GM21367 (cell line): ENCODE measurements at regions not wholly inside any gene's neighbourhood (a gene's known extent, or its start where the extent isn't known, plus 50 kb on each side); places are given as distances from the start of the nearest gene placed in this dataset.
"Not testable (repeated sequence)": the region's sequence is repeated elsewhere in the genome, so short reads cannot be mapped to it uniquely, and the experiment has no call there.

Source experiments
- ATAC-seq: cut with Tn5 transposase; IDR thresholded peaks from one replicate; pipeline ENCODE4 v1.9.1; 2021; ENCODE audit not compliant: unreplicated experiment

DNA sequence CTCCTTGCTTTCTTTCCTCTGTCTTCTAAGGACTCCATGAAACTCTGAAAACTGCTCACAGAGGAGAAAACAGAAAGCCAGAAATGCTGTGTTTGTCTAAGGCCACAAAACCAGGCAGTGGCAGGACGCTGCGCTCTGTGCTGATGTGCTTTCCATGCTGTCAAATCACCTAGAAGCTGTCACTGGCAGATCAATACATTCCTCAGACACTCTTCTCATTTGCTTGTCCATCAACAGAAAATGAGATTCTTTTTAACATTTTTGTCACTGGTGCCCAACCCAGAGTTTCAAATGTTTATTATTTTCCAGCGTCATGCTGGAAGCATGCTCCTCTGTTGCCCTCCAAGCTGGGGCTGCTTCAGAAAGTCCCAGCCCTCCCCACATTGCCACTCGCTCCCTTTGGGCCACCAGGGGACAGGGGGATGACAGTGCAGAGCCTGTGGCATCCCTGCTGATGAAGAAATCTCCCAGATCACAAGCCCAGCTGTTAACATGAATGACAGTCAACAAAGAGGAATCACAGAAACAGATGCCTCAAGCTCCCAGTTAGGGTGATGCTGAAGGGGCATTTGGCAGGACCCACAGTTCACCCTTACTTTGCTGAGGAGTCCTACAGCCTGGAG is 117.5 kb upstream of the MEIS1 start:
- no peak for ATAC-seq

DNA sequence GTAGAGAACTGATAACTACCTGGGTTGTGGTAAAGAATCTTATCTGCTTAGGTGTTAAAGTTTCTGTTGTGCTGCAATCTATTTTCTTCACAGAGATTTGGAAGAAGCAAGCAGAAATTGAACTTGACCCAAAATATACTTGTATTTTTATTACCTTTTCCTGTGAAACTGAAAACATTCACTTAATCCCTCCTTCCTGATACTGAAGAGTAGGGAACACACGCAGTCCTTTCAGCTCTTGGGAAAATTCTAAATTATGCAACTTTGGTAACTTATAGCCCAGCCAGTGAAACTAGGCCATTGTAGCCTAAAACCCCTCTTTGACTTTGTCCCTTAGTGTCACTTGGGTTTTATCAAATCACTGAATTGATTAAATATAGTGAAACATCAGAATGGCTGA is 128.4 kb upstream of the MEIS1 start:
- no peak for ATAC-seq

DNA sequence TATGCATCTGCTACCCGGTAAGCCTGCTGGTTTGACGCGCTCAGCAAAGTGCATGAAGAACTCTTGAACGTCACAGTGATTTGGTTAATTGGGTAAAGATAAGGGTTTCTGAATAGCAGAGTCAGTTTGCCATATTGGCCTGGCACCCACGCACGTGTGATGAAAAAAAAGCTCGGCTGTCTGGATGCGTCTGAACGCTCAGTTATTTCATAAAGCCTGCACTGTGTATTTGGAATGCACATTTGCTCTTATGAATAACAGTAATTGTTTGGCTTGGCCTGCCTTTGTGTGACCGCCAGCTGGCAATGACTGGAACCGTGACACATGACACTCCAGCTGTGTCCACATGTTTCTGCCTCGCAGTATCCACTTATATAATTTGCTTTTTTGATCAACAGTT is 129.2 kb upstream of the MEIS1 start:
- no peak for ATAC-seq

DNA sequence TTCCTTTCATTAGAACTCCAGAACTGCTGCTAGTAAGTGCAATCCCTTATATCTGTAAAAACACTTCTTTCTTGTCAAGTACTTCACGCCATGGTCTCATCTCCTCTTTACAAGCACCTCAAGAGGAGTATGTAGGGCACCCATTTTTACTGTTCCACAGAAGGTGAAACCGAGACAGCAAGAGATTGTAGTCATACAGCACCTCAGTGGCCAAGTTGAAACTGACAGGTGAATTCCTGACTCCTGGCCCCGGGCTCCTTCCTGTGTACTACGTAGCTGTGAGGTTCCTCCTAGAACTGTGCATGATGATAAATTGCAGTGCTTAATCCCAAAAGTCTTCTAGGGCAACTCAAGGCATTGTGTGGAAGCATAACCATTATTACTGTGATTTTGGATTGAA is 131.5 kb upstream of the MEIS1 start:
- no peak for ATAC-seq

DNA sequence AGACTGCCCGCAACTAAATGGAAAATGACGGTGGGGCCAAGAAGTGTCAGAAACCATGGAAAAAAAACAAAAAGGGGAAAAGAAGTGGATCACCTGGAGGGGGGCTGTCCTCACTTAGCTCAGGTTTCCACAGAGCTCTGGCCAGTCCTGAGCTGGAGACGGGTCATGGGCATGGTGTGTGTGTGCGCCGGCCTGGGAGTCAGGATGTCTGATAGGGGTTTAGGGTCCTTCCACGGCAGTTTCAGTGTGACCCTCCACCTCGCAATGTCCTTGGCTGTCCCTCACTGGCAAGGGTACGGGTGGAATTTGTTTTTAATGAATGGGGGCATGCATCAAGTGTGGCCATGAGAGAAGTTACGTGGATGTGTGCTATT is 133.2 kb upstream of the MEIS1 start:
- no peak for ATAC-seq

DNA sequence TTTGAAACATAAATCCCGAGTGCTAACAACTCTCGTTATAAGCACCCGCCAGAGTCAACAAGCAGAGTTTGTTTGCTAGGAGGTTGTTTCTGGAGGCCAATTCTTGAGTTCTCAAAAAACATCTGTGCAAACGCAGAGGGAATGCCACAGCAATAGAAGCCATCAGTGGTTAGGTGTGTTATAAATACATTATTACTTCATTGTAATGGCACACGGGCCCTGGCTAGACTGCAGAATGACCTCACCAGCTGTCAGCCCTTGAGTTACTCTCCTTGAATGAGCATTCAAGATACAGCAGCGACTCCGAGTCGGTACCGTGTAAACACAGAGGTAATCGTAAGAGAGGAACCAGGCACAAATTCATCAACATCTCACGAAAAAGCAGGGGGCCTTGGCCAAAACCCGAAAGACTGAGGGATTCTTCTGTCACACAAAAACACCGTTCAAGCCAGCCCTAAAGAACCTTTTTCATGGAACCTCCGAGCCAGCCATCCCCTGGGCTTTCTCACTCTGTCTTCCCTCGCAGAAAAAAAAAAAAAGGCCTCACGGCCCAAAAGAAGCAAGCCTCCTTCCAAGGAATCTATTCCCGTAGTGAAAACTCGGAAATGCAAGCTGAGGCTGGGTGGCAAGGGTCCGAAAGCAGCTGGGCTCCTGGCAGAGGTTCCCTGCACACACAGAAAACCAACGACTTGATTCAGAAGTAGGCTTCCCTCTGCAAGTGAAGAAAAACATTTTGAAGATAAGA is 133.7 kb upstream of the MEIS1 start:
- no peak for ATAC-seq

DNA sequence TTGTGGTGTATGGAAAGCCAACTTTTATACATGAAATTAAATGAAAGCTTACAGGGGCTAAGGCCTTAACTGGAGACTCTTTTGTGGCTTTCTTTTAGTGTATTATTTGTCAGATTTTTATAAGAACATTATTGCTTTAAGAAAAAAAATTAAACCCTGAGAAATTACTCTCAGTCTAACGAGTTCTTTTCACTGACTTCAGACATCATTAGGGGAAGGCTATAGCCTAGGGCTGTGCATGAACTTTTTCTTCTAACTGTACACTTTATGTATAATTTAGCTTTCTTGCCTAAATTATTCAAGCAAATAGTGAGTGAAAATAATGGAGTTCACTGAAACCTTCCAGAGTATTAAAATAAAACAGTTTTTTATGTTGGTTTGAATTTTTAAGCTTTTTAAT is 151.1 kb upstream of the MEIS1 start:
- ATAC-seq: no peak

DNA sequence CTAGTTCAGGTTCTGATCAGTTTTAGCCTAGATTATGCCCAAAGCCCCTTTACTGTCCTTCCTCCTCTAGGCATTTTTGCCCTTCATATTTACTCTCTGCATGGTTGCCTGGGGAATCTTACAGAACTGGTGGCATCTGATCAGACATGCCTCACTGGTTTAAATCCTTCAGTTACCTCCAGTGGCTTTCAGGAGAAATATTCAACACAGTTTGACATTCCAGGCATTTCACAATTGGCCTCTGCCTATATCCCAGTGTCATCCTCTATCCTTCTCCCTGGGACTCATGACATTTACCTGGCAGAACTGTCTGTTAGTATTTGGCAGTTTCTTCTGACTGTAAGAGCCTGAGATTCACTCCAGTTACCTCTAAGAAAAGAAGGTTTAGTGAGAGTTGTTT is 152.9 kb upstream of the MEIS1 start:
- no peak for ATAC-seq

DNA sequence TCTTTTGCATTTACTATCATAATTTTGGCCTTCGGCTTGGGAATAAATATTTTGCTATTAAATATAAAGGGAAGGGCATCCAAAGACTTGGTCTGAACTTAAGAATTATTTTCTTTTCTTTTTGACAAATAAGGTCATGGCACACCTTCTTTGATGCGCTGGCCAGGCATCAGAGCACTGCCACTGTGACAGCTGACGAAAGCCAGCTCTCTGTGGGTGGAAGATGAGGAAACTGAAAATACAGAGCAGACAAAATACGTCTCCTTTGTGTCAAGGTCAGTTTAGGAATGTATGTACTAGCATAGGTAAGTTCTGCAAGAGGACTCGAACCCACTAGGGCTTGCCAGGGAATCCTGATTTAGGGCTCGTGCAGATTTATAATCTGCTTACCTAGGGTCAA is 155.9 kb upstream of the MEIS1 start:
- ATAC-seq: no peak

DNA sequence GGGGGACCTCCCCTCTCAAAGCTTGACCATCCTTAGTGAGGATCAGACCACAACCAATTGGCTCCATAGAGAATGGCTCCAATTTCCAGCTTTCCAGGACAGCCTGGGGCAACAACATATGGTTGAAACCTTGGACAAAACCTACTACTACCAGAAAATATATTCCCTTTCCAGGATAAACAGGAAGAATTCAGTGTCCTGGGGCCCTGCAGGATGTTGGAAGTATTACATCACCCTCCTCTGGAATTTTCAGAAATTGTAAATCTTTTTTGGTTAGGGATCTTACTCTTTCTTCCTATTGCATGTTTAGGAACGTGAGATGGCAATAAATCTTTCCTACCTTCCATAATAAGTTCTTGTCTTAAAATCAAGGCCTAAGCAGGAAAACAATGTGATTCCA is 158.9 kb upstream of the MEIS1 start:
- no peak for ATAC-seq

DNA sequence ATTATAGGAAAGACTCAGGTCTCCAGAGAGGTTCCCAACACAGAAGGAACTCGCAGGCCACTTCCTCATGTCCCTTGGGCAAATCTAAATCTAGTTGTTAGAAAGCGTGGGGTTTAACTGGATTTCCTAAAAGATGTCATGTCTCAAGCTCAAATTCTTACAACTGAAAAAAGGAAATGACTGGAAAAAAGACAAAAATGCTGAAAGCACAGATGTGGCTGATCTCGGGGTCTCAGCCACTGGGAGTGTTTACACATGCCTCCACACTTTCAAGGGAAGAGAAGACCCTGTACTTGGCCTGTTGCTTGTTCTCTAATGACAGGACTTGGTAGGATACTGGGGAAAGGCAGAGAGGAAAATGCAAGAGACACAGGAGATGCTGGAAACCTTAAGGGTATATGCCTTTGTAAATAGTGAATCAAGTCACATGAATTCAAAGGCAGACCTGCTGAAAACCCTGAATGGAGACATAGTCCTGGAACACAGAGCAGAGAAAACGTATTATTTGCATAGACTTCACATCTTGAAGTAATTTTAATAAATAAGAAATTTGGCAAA is 160.9 kb upstream of the MEIS1 start:
- no peak for ATAC-seq

DNA sequence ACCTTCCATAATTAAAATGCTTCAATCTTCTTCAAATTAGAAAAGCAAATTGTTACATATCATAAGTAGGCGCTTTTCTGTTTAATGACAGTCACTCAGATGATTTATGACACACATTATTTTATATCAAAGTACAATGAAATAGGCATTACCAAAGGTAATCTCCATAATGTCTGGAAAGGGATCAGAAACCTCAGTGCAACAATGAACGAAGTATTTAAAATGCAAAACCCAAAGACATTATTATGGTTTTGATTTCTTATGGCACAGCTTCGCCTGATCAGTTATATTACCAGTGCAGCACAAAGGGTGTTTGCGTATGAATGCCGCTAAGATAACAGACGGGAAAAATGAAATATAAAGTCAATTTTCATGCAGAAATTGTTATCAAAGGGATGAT is 162.2 kb upstream of the MEIS1 start:
- no peak for ATAC-seq

DNA sequence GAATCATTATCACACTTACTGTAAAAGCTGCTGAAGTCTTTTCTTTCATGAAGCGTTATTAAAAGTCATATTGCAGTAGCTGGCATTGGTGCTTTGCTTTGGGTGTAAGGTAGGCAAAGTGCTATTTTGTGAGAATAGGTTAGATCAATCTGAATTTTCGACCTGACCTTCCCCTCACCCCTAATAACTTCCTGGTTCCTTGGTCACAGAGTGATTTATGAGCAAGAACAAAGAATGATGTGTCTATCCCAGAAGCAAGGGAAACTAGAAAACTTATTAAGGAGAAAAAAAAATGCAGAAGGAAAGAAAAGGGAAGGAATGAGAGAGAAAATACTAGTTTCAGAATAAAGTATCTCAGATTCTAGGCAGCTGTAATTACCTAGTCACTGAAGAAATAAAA is 163.1 kb upstream of the MEIS1 start:
- no peak for ATAC-seq

DNA sequence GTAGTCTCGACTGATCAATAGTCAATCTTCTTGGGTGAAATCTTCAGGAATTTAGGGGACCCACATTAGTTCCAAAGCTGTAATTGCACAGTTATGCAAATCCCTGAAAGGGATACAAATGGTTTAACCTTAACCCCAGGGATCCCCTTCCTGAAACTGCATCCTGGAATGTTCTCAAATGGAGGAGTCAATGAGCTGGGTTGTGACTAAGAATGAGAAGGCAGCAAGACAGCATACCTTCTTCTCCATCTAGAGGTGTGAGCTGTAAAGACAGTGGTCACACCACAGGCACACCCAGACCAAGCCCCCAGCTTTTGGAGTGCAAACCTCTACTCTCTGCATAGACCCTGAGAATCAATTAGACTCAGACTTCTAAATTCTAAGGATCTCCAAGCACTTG is 164.7 kb upstream of the MEIS1 start:
- no peak for ATAC-seq

DNA sequence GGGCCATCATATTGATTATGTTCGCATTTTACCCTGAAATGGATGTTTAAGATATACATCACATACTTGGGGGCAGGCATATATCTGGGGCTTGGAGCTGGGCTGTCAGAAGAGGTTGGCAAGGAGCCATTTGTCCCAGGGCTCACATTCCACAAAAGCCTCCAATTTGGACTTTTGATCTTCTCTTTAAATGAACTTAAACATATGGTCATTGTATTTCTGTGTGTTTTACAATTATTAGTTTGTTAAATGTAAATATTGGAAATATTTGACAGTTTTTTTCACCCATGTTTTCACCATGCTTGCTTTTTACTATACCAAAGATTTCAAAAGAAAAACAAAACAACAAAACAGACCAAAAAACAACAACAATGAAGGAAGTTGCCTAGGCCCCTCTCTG is 165.8 kb upstream of the MEIS1 start:
- no peak for ATAC-seq

DNA sequence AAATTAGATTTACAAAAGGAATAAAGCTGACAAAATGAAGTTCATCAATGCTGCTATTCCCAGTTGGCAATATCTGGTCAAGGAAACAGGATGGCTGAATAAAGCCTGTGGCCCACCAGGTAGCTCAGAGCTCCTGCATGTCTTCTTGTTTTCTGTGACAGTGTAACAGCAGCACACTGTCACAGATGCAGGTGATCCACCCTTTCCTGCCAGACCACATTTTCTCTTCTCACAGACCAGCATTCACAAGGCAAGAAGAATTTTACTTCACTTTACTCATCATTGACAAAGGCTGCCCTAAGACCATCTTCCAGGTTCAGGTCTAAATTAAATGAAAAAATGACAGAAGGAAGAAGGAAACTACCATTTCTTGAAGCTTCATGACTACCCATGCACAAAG is 166.2 kb upstream of the MEIS1 start:
- ATAC-seq: no peak

DNA sequence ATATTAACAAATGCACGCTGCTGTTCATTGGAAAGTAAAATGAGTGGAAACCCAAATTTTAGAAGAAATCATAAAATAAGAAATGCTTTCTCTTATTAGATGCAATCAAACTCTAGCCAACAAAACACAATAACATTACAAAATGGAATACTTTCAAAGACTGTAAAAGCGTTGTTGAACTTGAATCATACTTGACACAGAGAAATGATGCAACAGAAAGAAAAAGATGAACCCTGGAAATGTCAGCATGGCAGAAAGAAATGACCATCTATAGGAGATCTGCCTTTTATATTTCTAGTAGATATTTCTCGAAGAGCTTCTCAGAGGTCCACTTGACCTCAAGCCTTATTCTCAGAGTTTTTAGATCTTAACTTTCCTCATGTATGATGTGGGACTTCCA is 170.6 kb upstream of the MEIS1 start:
- no peak for ATAC-seq

DNA sequence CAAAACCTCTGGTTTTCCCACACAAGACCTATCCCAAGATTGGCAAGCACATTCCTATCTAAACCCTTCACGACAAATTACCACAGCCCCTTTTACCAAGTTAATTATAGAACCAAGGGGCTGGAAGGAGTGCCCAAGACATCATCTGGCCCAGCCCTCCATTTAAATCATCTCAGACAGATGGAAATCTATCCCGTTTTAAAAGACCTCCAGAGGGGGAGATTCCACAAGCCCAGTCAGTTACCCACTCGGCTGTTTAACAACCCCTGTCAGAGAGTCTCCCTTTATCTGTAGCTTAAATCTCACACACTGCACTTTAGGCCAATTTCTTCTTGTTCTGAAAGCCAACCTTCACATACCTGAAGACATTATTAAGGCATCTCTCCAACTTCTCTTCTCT is 179.1 kb upstream of the MEIS1 start:
- ATAC-seq: no peak

DNA sequence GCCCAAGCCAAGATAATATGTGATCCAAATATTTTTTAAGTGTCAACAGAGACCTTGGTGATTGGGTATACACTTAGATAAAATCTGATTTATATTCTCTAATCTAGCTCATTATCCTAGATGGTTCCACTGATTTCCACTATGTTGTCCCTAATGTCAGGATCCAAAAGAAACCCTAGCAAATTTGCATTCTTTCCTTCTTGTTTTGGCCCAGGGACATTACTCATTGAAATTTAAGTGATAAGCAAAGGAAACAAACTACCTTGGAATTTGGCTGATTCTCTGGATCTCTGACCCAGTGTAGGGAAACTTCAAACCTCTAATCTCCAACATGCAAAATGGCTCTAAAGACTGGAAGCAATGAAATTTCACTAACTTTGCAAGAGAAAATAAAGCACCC is 179.8 kb upstream of the MEIS1 start:
- no peak for ATAC-seq

DNA sequence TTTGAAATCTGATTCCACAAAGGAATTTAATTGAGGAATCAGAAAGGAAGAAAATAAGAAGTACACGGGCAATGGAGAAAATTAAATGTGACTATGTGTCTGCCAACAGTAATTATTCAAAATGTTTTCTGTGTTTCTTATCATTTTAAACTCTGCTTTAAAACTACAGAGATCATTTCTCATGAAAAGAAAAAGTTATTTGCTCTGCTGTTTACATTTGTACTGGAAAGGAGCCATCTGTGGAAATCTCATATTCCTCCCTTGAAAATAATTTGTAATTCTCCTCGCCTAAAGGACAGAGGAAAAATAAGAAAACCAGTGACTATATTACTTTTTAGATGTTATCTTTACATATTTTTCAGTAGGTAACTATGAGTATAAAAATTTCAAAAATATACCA is 181.9 kb upstream of the MEIS1 start:
- ATAC-seq: no peak

DNA sequence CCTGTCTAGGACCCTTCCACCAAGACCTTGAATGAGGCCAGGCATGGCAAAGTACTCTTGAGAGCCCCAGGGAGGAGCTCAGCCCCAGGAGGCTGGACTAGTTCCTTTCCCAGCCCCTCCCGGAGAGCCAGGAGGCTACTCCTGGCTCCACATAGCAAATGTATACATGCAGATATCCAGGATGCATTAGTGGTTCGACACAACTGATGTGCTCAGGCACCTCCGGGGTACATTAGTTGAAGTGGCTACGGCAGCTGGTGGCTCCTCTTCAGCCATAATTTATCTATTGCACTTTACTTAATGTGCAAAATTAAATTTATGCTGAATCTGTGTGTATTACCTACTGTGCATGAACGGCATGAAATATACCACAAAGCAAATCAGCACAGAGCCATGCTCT is 182.8 kb upstream of the MEIS1 start:
- no peak for ATAC-seq

DNA sequence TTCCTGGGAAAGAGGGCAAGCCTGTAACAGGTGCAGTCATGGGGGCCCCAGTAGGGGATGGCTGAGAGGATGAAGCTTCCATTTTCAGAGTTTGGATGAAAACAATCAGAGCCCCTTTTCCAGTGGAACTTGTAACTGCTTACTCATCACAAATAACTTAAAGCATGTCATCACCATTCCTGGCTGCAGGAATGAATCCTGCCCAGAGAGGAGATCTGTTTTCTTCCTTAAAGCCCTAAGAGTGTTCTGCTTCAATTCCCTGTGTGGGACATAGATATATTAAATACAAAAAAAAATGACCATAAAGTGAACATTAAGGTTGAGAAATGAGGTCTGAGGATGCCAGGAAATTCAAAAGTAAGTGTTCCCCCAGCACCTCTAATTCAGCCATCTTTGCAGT is 183.4 kb upstream of the MEIS1 start:
- ATAC-seq: no peak

DNA sequence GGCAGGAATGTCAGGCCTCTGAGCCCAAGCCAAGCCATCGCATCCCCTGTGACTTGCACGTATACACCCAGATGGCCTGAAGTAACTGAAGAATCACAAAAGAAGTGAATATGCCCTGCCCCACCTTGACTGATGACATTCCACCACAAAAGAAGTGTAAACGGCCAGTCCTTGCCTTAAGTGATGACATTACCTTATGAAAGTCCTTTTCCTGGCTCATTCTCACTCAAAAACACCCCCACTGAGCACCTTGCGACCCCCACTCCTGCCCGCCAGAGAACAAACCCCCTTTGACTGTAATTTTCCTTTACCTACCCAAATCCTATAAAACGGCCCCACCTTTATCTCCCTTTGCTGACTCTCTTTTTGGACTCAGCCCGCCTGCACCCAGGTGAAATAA is 185.8 kb upstream of the MEIS1 start:
- ATAC-seq: not testable (repeated sequence)
